Esophagus squamous epithelium (tissue), 4 donors: ENCODE measurements at regions not wholly inside any gene's neighbourhood (a gene's known extent, or its start where the extent isn't known, plus 50 kb on each side); places are given as distances from the start of the nearest gene placed in this dataset.

Source experiments
- POLR2A ChIP-seq, 4 donors: fragments of 450-650 bp; IDR thresholded peaks; one replicate each; pipeline ENCODE4 v1.6.1; 2017; ENCODE audit warnings: antibody characterized with exemption in 4 of 4, mild to moderate bottlenecking in 4 of 4, moderate library complexity in 3 of 4
- TF ChIP-seq, protein P1 (sequence below), 6 experiments: fragments of 450-650 bp in 4 of 6; fragments of 200-600 bp in 2 of 6; sonication (generic) in 2 of 6; IDR thresholded peaks; one replicate each; pipeline ENCODE4 v1.5.1; 2016 to 2019; ENCODE audit warnings: antibody characterized with exemption in 6 of 6, mild to moderate bottlenecking in 4 of 6, moderate library complexity in 4 of 6

DNA sequence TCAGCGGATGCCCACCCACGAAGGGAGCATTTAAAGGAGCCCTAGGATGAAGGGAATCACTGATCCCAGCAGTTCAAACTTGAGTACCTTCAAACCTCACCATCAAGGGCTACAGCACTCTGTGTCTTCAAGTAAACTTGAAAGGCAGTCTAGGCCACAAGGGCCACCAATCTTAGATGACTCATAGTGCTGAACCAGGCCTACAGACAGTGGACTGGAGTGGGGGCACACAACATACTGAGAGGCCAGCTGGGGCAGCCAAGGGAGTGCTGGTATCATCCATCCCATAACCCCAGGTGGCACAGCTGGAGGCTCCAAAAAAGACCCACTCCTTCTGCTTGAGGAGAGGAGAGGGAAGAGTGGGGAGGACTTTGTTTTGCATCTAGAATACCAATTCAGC is 345.4 kb downstream of the DUSP10 start:
- TF ChIP-seq, protein P1, sequence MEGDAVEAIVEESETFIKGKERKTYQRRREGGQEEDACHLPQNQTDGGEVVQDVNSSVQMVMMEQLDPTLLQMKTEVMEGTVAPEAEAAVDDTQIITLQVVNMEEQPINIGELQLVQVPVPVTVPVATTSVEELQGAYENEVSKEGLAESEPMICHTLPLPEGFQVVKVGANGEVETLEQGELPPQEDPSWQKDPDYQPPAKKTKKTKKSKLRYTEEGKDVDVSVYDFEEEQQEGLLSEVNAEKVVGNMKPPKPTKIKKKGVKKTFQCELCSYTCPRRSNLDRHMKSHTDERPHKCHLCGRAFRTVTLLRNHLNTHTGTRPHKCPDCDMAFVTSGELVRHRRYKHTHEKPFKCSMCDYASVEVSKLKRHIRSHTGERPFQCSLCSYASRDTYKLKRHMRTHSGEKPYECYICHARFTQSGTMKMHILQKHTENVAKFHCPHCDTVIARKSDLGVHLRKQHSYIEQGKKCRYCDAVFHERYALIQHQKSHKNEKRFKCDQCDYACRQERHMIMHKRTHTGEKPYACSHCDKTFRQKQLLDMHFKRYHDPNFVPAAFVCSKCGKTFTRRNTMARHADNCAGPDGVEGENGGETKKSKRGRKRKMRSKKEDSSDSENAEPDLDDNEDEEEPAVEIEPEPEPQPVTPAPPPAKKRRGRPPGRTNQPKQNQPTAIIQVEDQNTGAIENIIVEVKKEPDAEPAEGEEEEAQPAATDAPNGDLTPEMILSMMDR (IDR thresholded peaks at IDR 0.05): no peak
- no peak for TF ChIP-seq POLR2A (IDR thresholded peaks at IDR 0.05)
